Activated CD8-positive, alpha-beta memory T cell treated with anti-CD3 and anti-CD28 coated beads, Interleukin-2, amount 50 U/mL, for 1 hour (primary cell): ENCODE measurements at regions not wholly inside any gene's neighbourhood (a gene's known extent, or its start where the extent isn't known, plus 50 kb on each side); places are given as distances from the start of the nearest gene placed in this dataset.

Experiments
- DNase-seq: peaks from one replicate; pipeline ENCODE4 v3.0.0-alpha.2; 2020; ENCODE audit errors: extremely low read depth

- no peak for DNase-seq
These were observed 144.0 kb downstream of the CDC5L start for GRCh38 chr6:44531442-44532015.

GRCh38 chr6:44533421-44533820 lies 145.9 kb downstream of the CDC5L start:
- DNase-seq, result no peak

- DNase-seq, result no peak
These were observed 146.8 kb downstream of the CDC5L start for GRCh38 chr6:44534291-44534690.

GRCh38 chr6:44535446-44535845 lies 147.9 kb downstream of the CDC5L start:
- no peak for DNase-seq

- DNase-seq, result no peak
These were observed 148.5 kb downstream of the CDC5L start for GRCh38 chr6:44535967-44536366.

- no peak for DNase-seq
These were observed 150.0 kb downstream of the CDC5L start for GRCh38 chr6:44537306-44538049.

GRCh38 chr6:44538131-44538806 lies 150.8 kb downstream of the CDC5L start:
- DNase-seq, result no peak

- no peak for DNase-seq
These were observed 151.3 kb downstream of the CDC5L start for GRCh38 chr6:44538807-44539201.

- no peak for DNase-seq
These were observed 152.3 kb downstream of the CDC5L start for GRCh38 chr6:44539701-44540355.

GRCh38 chr6:44540881-44541280 lies 153.4 kb downstream of the CDC5L start:
- DNase-seq, result no peak

- no peak for DNase-seq
These were observed 155.1 kb downstream of the CDC5L start for GRCh38 chr6:44542401-44543116.

GRCh38 chr6:44543664-44544063 lies 156.2 kb downstream of the CDC5L start:
- DNase-seq, result no peak

GRCh38 chr6:44545224-44545623 lies 157.7 kb downstream of the CDC5L start:
- DNase-seq, result no peak

GRCh38 chr6:44548319-44548718 lies 160.8 kb downstream of the CDC5L start:
- DNase-seq, result no peak

GRCh38 chr6:44549516-44549915 lies 162.0 kb downstream of the CDC5L start:
- DNase-seq, result no peak

- no peak for DNase-seq
These were observed 166.7 kb downstream of the CDC5L start for GRCh38 chr6:44554194-44554593.

GRCh38 chr6:44554861-44555260 lies 167.4 kb downstream of the CDC5L start:
- no peak for DNase-seq

GRCh38 chr6:44556046-44556445 lies 168.5 kb downstream of the CDC5L start:
- no peak for DNase-seq

GRCh38 chr6:44558024-44558831 lies 170.7 kb downstream of the CDC5L start:
- DNase-seq, result no peak

GRCh38 chr6:44558832-44559251 lies 171.3 kb downstream of the CDC5L start:
- no peak for DNase-seq
